H1 (cell line): ENCODE measurements at regions not wholly inside any gene's neighbourhood (a gene's known extent, or its start where the extent isn't known, plus 50 kb on each side); places are given as distances from the start of the nearest gene placed in this dataset.

Source experiments
- BCL11A ChIP-seq, 2 experiments: IDR thresholded peaks; one replicate each; pipeline ENCODE4 v1.6.1; 2011; ENCODE audit warnings: low read depth in 2 of 2, low read length in 2 of 2, mild to moderate bottlenecking in 2 of 2
- CHD1 ChIP-seq: IDR thresholded peaks from 2 replicates; pipeline ENCODE4 v1.6.1; 2012; ENCODE audit warnings: low read depth, low read length, improper control_type of control experiment
- EZH2 ChIP-seq: fragments of 200-600 bp; sonication (generic); IDR thresholded peaks from 2 replicates; pipeline ENCODE4 v1.7.1; 2012; ENCODE audit warnings: low read depth, mild to moderate bottlenecking, moderate library complexity, low read length, inconsistent platforms; ENCODE audit not compliant: severe bottlenecking
- KDM4A ChIP-seq: IDR thresholded peaks from one replicate; pipeline ENCODE4 v1.7.1; 2012; ENCODE audit warnings: low read depth, mild to moderate bottlenecking, moderate library complexity, low read length, inconsistent platforms; ENCODE audit not compliant: severe bottlenecking
- POLR2AphosphoS5 ChIP-seq: IDR thresholded peaks from 2 replicates; pipeline ENCODE4 v1.6.1; 2011; ENCODE audit warnings: low read depth, low read length
- SUZ12 ChIP-seq: fragments of 200-600 bp; sonication (generic); IDR thresholded peaks from 2 replicates; pipeline ENCODE4 v1.6.1; 2012; ENCODE audit warnings: mild to moderate bottlenecking, inconsistent platforms, low read length, moderate library complexity, mixed read lengths
- TF ChIP-seq, protein P1 (sequence below), 3 experiments: IDR thresholded peaks; 1 replicate in 2 of 3; 2 replicates in 1 of 3; pipeline versions ENCODE4 v1.5.1 to v1.6.1; 2011; ENCODE audit warnings: low read length in 3 of 3, mild to moderate bottlenecking in 3 of 3, inconsistent platforms in 2 of 3, low read depth in 1 of 3, moderate library complexity in 1 of 3; ENCODE audit not compliant: insufficient read depth in 1 of 3; ENCODE audit errors: control extremely low read depth in 1 of 3
- TF ChIP-seq, protein P2 (sequence below): IDR thresholded peaks from 2 replicates; pipeline ENCODE4 v1.6.1; 2011; ENCODE audit warnings: low read length, improper control_type of control experiment

DNA sequence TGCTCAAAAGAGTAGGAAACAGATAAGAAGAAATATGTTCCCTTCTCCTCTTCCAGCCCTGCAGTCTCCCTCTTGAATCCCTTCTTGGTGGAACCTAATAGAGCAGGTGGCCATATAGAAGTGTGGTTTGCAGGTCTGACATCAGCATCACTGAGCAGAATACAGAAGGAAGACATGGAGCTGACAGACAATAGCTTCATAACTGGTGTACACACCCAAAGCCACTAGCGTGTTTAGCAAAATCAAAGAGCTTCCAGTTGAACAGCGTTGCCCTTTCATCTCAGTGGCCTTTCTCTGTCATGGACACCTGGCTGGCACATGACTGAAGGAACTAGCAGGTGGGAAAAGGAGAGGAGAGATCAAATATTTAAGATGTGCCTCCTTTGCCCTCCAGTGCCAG lies 245.5 kb downstream of the BAMBI start:
- TF ChIP-seq CHD1, result no peak
- TF ChIP-seq, protein P1, sequence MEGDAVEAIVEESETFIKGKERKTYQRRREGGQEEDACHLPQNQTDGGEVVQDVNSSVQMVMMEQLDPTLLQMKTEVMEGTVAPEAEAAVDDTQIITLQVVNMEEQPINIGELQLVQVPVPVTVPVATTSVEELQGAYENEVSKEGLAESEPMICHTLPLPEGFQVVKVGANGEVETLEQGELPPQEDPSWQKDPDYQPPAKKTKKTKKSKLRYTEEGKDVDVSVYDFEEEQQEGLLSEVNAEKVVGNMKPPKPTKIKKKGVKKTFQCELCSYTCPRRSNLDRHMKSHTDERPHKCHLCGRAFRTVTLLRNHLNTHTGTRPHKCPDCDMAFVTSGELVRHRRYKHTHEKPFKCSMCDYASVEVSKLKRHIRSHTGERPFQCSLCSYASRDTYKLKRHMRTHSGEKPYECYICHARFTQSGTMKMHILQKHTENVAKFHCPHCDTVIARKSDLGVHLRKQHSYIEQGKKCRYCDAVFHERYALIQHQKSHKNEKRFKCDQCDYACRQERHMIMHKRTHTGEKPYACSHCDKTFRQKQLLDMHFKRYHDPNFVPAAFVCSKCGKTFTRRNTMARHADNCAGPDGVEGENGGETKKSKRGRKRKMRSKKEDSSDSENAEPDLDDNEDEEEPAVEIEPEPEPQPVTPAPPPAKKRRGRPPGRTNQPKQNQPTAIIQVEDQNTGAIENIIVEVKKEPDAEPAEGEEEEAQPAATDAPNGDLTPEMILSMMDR (IDR thresholded peaks at IDR 0.05; ENCODE audit: control extremely low read depth in 1 of 3, insufficient read depth in 1 of 3, low read depth in 1 of 3, low read length in 3 of 3), result no peak
- TF ChIP-seq POLR2AphosphoS5, result no peak
- TF ChIP-seq BCL11A (IDR thresholded peaks at IDR 0.05; ENCODE audit: low read depth in 2 of 2, low read length in 2 of 2), result no peak
- TF ChIP-seq EZH2, result no peak
- no peak for TF ChIP-seq SUZ12
- TF ChIP-seq, protein P2, sequence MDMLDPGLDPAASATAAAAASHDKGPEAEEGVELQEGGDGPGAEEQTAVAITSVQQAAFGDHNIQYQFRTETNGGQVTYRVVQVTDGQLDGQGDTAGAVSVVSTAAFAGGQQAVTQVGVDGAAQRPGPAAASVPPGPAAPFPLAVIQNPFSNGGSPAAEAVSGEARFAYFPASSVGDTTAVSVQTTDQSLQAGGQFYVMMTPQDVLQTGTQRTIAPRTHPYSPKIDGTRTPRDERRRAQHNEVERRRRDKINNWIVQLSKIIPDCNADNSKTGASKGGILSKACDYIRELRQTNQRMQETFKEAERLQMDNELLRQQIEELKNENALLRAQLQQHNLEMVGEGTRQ, result no peak
- no peak for TF ChIP-seq KDM4A
